ENCODE measurements at regions not wholly inside any gene's neighbourhood (a gene's known extent, or its start where the extent isn't known, plus 50 kb on each side); places are given as distances from the start of the nearest gene placed in this dataset.

- H3K4me1 Mint-ChIP-seq, result no peaks in the 10 kb centered on the region
- no peak overlapping the region for H3K4me3 Mint-ChIP-seq
- peaks cover 33% of the 10 kb centered on the region for H3K9me3 Mint-ChIP-seq
These were observed 1123.1 kb downstream of the PLA2G4A start for GRCh38 chr1:187951817-187952216.

GRCh38 chr1:187952446-187952845 lies 1123.7 kb downstream of the PLA2G4A start:
- Mint-ChIP-seq H3K4me3 (no peak overlapping the region), H3K27ac (no peak overlapping the region), H3K36me3 (ENCODE audit: low read depth) (no peaks in the 10 kb centered on the region), H3K4me1 (no peaks in the 10 kb centered on the region), H3K27me3 (no peaks in the 10 kb centered on the region), H3K9me3 (peaks cover 29% of the 10 kb centered on the region)
- ATAC-seq (no peak), DNase-seq (no peak)

More at GRCh38 chr1:187951817-187952216, 1123.1 kb downstream of the PLA2G4A start:
- Mint-ChIP-seq H3K27me3 (no peaks in the 10 kb centered on the region), H3K27ac (no peak overlapping the region), H3K36me3 (ENCODE audit: low read depth) (no peaks in the 10 kb centered on the region)
- DNase-seq, result no peak
- ATAC-seq, result no peak

- ATAC-seq (no peak), DNase-seq (no peak)
- H3K27me3 Mint-ChIP-seq, result no peaks in the 10 kb centered on the region
- no peak overlapping the region for H3K27ac Mint-ChIP-seq
- H3K4me1 Mint-ChIP-seq, result no peaks in the 10 kb centered on the region
- peaks cover 20% of the 10 kb centered on the region for H3K9me3 Mint-ChIP-seq
- H3K36me3 Mint-ChIP-seq (ENCODE audit: low read depth), result no peaks in the 10 kb centered on the region
- H3K4me3 Mint-ChIP-seq, result no peak overlapping the region
These were observed 1128.2 kb downstream of the PLA2G4A start for GRCh38 chr1:187956975-187957374.

GRCh38 chr1:187958207-187958606 lies 1129.5 kb downstream of the PLA2G4A start:
- Mint-ChIP-seq H3K9me3 (peaks cover 15% of the 10 kb centered on the region), H3K4me3 (no peak overlapping the region), H3K4me1 (no peaks in the 10 kb centered on the region), H3K27me3 (no peaks in the 10 kb centered on the region), H3K36me3 (ENCODE audit: low read depth) (no peaks in the 10 kb centered on the region), H3K27ac (no peak overlapping the region)
- ATAC-seq (no peak), DNase-seq (no peak)

- H3K4me3 Mint-ChIP-seq, result no peak overlapping the region
- no peaks in the 10 kb centered on the region for H3K4me1 Mint-ChIP-seq
- H3K27me3 Mint-ChIP-seq, result no peaks in the 10 kb centered on the region
- no peaks in the 10 kb centered on the region for H3K36me3 Mint-ChIP-seq (ENCODE audit: low read depth)
- no peak overlapping the region for H3K27ac Mint-ChIP-seq
- ATAC-seq (no peak), DNase-seq (no peak)
- H3K9me3 Mint-ChIP-seq, result peaks cover 22% of the 10 kb centered on the region
These were observed 1130.3 kb downstream of the PLA2G4A start for GRCh38 chr1:187959062-187959461.

- H3K36me3 Mint-ChIP-seq (ENCODE audit: low read depth), result no peaks in the 10 kb centered on the region
- no peak for ATAC-seq
These were observed 1131.4 kb downstream of the PLA2G4A start for GRCh38 chr1:187960125-187960638.

GRCh38 chr1:187961895-187962294 lies 1133.1 kb downstream of the PLA2G4A start:
- Mint-ChIP-seq H3K27me3 (no peaks in the 10 kb centered on the region), H3K4me3 (no peak overlapping the region), H3K27ac (no peak overlapping the region), H3K4me1 (no peaks in the 10 kb centered on the region), H3K36me3 (ENCODE audit: low read depth) (no peaks in the 10 kb centered on the region), H3K9me3 (peaks cover 19% of the 10 kb centered on the region)
- DNase-seq (no peak), ATAC-seq (no peak)

More at GRCh38 chr1:187960125-187960638, 1131.4 kb downstream of the PLA2G4A start:
- Mint-ChIP-seq H3K27ac (no peak overlapping the region), H3K4me1 (no peaks in the 10 kb centered on the region), H3K4me3 (no peak overlapping the region), H3K9me3 (peaks cover 23% of the 10 kb centered on the region), H3K27me3 (no peaks in the 10 kb centered on the region)
- DNase-seq, result no peak

- Mint-ChIP-seq H3K27ac (no peak overlapping the region), H3K9me3 (no peaks in the 10 kb centered on the region), H3K4me1 (no peaks in the 10 kb centered on the region), H3K36me3 (ENCODE audit: low read depth) (no peaks in the 10 kb centered on the region), H3K4me3 (no peak overlapping the region), H3K27me3 (no peaks in the 10 kb centered on the region)
- no peak for DNase-seq
- ATAC-seq, result no peak
These were observed 1143.1 kb downstream of the PLA2G4A start for GRCh38 chr1:187971851-187972250.

GRCh38 chr1:187977298-187977697 lies 1148.5 kb downstream of the PLA2G4A start:
- H3K27ac Mint-ChIP-seq, result no peak overlapping the region
- no peaks in the 10 kb centered on the region for H3K36me3 Mint-ChIP-seq (ENCODE audit: low read depth)
- DNase-seq, result no peak
- H3K4me3 Mint-ChIP-seq, result no peak overlapping the region
- H3K9me3 Mint-ChIP-seq, result peaks cover 8% of the 10 kb centered on the region
- no peaks in the 10 kb centered on the region for H3K4me1 Mint-ChIP-seq
- ATAC-seq, result no peak
- no peaks in the 10 kb centered on the region for H3K27me3 Mint-ChIP-seq

- Mint-ChIP-seq H3K27ac (no peak overlapping the region), H3K4me1 (no peaks in the 10 kb centered on the region), H3K4me3 (no peak overlapping the region), H3K9me3 (peaks cover 8% of the 10 kb centered on the region), H3K27me3 (no peaks in the 10 kb centered on the region), H3K36me3 (ENCODE audit: low read depth) (no peaks in the 10 kb centered on the region)
- DNase-seq (no peak), ATAC-seq (no peak)
These were observed 1156.6 kb downstream of the PLA2G4A start for GRCh38 chr1:187985145-187985896.

- no peak overlapping the region for H3K4me3 Mint-ChIP-seq
- no peaks in the 10 kb centered on the region for H3K27me3 Mint-ChIP-seq
- DNase-seq (no peak), ATAC-seq (no peak)
- peaks cover 3% of the 10 kb centered on the region for H3K9me3 Mint-ChIP-seq
- H3K27ac Mint-ChIP-seq, result no peak overlapping the region
- H3K36me3 Mint-ChIP-seq (ENCODE audit: low read depth), result no peaks in the 10 kb centered on the region
- H3K4me1 Mint-ChIP-seq, result no peaks in the 10 kb centered on the region
These were observed 1157.3 kb downstream of the PLA2G4A start for GRCh38 chr1:187985897-187986654.

GRCh38 chr1:187987236-187987776 lies 1158.6 kb downstream of the PLA2G4A start:
- no peaks in the 10 kb centered on the region for H3K4me1 Mint-ChIP-seq
- H3K27me3 Mint-ChIP-seq, result no peaks in the 10 kb centered on the region
- DNase-seq (no peak), ATAC-seq (no peak)
- H3K4me3 Mint-ChIP-seq, result no peak overlapping the region
- no peak overlapping the region for H3K27ac Mint-ChIP-seq
- H3K36me3 Mint-ChIP-seq (ENCODE audit: low read depth), result no peaks in the 10 kb centered on the region
- H3K9me3 Mint-ChIP-seq, result no peaks in the 10 kb centered on the region

GRCh38 chr1:187991944-187992343 lies 1163.2 kb downstream of the PLA2G4A start:
- Mint-ChIP-seq H3K27me3 (no peaks in the 10 kb centered on the region), H3K9me3 (no peaks in the 10 kb centered on the region), H3K27ac (no peak overlapping the region), H3K36me3 (ENCODE audit: low read depth) (no peaks in the 10 kb centered on the region), H3K4me1 (no peaks in the 10 kb centered on the region), H3K4me3 (no peak overlapping the region)
- ATAC-seq (no peak), DNase-seq (no peak)

- Mint-ChIP-seq H3K4me1 (no peaks in the 10 kb centered on the region), H3K27ac (no peak overlapping the region), H3K4me3 (no peak overlapping the region), H3K36me3 (ENCODE audit: low read depth) (no peaks in the 10 kb centered on the region), H3K9me3 (no peaks in the 10 kb centered on the region), H3K27me3 (no peaks in the 10 kb centered on the region)
- no peak for DNase-seq
- ATAC-seq, result no peak
These were observed 1168.0 kb downstream of the PLA2G4A start for GRCh38 chr1:187996780-187997179.

- Mint-ChIP-seq H3K27ac (no peak overlapping the region), H3K4me1 (no peaks in the 10 kb centered on the region)
- no peak for DNase-seq
These were observed 1171.2 kb downstream of the PLA2G4A start for GRCh38 chr1:187999973-188000372.

More at GRCh38 chr1:187999973-188000372, 1171.2 kb downstream of the PLA2G4A start:
- Mint-ChIP-seq H3K27me3 (no peaks in the 10 kb centered on the region), H3K4me3 (no peak overlapping the region), H3K9me3 (no peaks in the 10 kb centered on the region), H3K36me3 (ENCODE audit: low read depth) (no peaks in the 10 kb centered on the region)
- no peak for ATAC-seq

All from activated naive CD8-positive, alpha-beta T cell treated with anti-CD3 and anti-CD28 coated beads, Interleukin-2, amount 50 U/mL, for 24 hours (primary cell).